22Rv1 (cell line): ENCODE measurements at regions not wholly inside any gene's neighbourhood (a gene's known extent, or its start where the extent isn't known, plus 50 kb on each side); places are given as distances from the start of the nearest gene placed in this dataset.

Source experiments
- CTCF ChIP-seq: fragments of 450-650 bp; IDR thresholded peaks from 2 replicates; pipeline ENCODE4 v1.5.1; 2017; ENCODE audit warnings: mild to moderate bottlenecking
- ZFX ChIP-seq: fragments of 450-650 bp; IDR thresholded peaks from 2 replicates; pipeline ENCODE4 v1.6.1; 2017; ENCODE audit warnings: antibody characterized with exemption, borderline replicate concordance

- TF ChIP-seq CTCF (no peak), ZFX (no peak)
These were observed 1865.3 kb upstream of the ACO1 start for GRCh38 chr9:30519166-30519565.
